Keratinocyte (primary cell): ENCODE measurements at regions not wholly inside any gene's neighbourhood (a gene's known extent, or its start where the extent isn't known, plus 50 kb on each side); places are given as distances from the start of the nearest gene placed in this dataset.

Experiments
- DNase-seq: peaks from one replicate; pipeline ENCODE4 v3.0.0-alpha.2; 2011; ENCODE audit warnings: low read depth, missing footprints, low spot score
- FAIRE-seq: peaks from 2 replicates; lab custom pipeline; 2011; peaks lifted over from hg19 to GRCh38; lab: Jason Lieb, UNC
- H2AFZ ChIP-seq: 2 replicates; pipeline ENCODE4 v1.6.0; 2012; ENCODE audit warnings: low read length, control low read depth, inconsistent platforms; ENCODE audit not compliant: control insufficient read depth
- H3K27ac ChIP-seq: 2 replicates; pipeline ENCODE4 v1.5.1; 2011; ENCODE audit warnings: low read length; ENCODE audit not compliant: control insufficient read depth, insufficient read depth
- H3K27me3 ChIP-seq: 3 replicates; pipeline ENCODE4 v1.6.0; 2011; ENCODE audit warnings: low read length; ENCODE audit not compliant: control insufficient read depth, insufficient read depth; ENCODE audit errors: extremely low read depth
- H3K36me3 ChIP-seq, 2 experiments: 2 replicates in 1 of 2; 3 replicates in 1 of 2; pipeline ENCODE4 v1.5.1; 2011; ENCODE audit warnings: low read length in 2 of 2, mild to moderate bottlenecking in 1 of 2; ENCODE audit not compliant: control insufficient read depth in 2 of 2, insufficient read depth in 2 of 2; ENCODE audit errors: extremely low read depth in 1 of 2
- H3K4me1 ChIP-seq: 3 replicates; pipeline ENCODE4 v1.5.1; 2011; ENCODE audit warnings: low read length; ENCODE audit not compliant: control insufficient read depth, insufficient read depth; ENCODE audit errors: extremely low read depth
- H3K4me2 ChIP-seq: 3 replicates; pipeline ENCODE4 v1.6.0; 2011; ENCODE audit warnings: low read depth, low read length; ENCODE audit not compliant: control insufficient read depth, insufficient read depth; ENCODE audit errors: extremely low read depth
- H3K4me3 ChIP-seq, 3 experiments: fragments of 200-600 bp in 1 of 3; sonication (generic) in 1 of 3; 2 replicates in 2 of 3; 3 replicates in 1 of 3; pipeline ENCODE4 v1.5.1; 2011 to 2016; ENCODE audit warnings: low read length in 3 of 3, mild to moderate bottlenecking in 3 of 3, control low read depth in 2 of 3, inconsistent platforms in 1 of 3, low read depth in 1 of 3, mixed read lengths in 1 of 3, mixed run types in 1 of 3, moderate library complexity in 1 of 3; ENCODE audit not compliant: control insufficient read depth in 2 of 3, insufficient read depth in 2 of 3; ENCODE audit errors: extremely low read depth in 1 of 3
- H3K79me2 ChIP-seq: 2 replicates; pipeline ENCODE4 v1.6.0; 2012; ENCODE audit warnings: low read length; ENCODE audit not compliant: control insufficient read depth, insufficient read depth
- H3K9ac ChIP-seq: 3 replicates; pipeline ENCODE4 v1.6.0; 2011; ENCODE audit warnings: low read length; ENCODE audit not compliant: control insufficient read depth, insufficient read depth; ENCODE audit errors: extremely low read depth
- H3K9me1 ChIP-seq: 3 replicates; pipeline ENCODE4 v1.6.0; 2011; ENCODE audit warnings: low read length; ENCODE audit not compliant: control insufficient read depth, insufficient read depth; ENCODE audit errors: extremely low read depth
- H3K9me3 ChIP-seq: 2 replicates; pipeline ENCODE4 v1.5.1; 2012; ENCODE audit warnings: low read depth, low read length; ENCODE audit not compliant: control insufficient read depth
- H4K20me1 ChIP-seq: 3 replicates; pipeline ENCODE4 v1.6.0; 2011; ENCODE audit warnings: low read length; ENCODE audit not compliant: control insufficient read depth, insufficient read depth; ENCODE audit errors: extremely low read depth
- EZH2 ChIP-seq: IDR thresholded peaks from one replicate; pipeline ENCODE4 v1.6.1; 2012; ENCODE audit warnings: inconsistent platforms, mild to moderate bottlenecking, low read length, moderate library complexity
- dilution Hi-C: fragments of 300-500 bp; cut with MboI; formaldehyde crosslinking; loops from one replicate; pipeline ENCODE4 v1.7.0; 2020; ENCODE audit warnings: low sequenced_read_pairs; ENCODE audit not compliant: extremely low pct_ligation_motif_present
- TF ChIP-seq, protein P1 (sequence below), 3 experiments: IDR thresholded peaks in 1 of 3; conservative IDR thresholded peaks in 1 of 3; optimal IDR thresholded peaks in 1 of 3; 2 replicates in 2 of 3; 3 replicates in 1 of 3; pipeline versions ENCODE3 to v1.5.1; 2011; ENCODE audit warnings: low read length in 3 of 3, mild to moderate bottlenecking in 3 of 3, moderate library complexity in 2 of 3, control low read depth in 1 of 3, inconsistent platforms in 1 of 3; ENCODE audit not compliant: insufficient read depth in 2 of 3; ENCODE audit errors: extremely low read depth in 1 of 3

DNA sequence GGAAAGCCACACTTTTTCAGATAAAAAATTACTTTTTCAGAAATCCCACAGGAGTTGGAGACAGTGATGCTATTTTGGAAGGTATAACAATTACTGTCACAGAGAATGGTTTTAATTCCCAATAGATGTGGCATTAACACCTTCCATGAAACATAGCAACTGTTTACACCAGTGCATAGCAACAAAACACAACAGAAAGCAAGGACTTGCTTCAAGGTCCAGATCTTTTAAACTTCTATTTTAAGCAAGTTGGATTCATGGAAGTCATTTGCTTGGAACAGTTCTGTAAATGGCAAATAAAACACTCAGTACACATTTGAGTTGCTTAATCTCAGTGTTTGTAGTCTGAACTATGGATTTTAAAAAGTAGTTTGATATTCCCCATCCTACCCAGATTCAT, 385.9 kb upstream of the SPRY2 start:
- TF ChIP-seq EZH2 = no peak
- H3K27me3 ChIP-seq = no peaks in the 10 kb centered on the region
- H3K4me3 ChIP-seq = no peak overlapping the region
- H4K20me1 ChIP-seq = no peaks in the 10 kb centered on the region
- FAIRE-seq = no peak
- no peaks in the 10 kb centered on the region for H3K36me3 ChIP-seq
- no peak for DNase-seq
- H2AFZ ChIP-seq = no peak overlapping the region
- no peak overlapping the region for H3K9ac ChIP-seq
- H3K4me1 ChIP-seq = no peaks in the 10 kb centered on the region
- H3K27ac ChIP-seq = no peak overlapping the region
- H3K9me1 ChIP-seq = no peaks in the 10 kb centered on the region
- no peaks in the 10 kb centered on the region for H3K9me3 ChIP-seq
- H3K79me2 ChIP-seq = no peaks in the 10 kb centered on the region
- H3K4me2 ChIP-seq = no peak overlapping the region
- dilution Hi-C loops = no loop called here

DNA sequence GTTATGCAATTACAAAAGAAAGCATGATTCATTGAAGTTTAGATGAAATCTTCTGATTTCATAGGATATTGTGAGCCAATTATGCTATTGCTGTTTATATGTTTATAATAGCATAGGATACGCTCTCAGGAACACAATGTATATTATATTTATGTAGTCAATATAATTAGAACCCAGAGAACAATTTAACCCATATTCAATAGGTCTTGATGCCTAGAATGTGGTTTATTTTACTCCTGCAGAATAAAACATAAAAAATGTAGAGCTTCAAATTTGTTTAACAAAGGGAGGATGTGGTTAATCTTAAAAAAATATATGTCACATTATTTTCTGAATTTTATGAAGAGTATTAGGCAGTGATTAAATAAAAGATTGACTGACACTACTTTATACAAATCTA, 380.8 kb upstream of the SPRY2 start:
- no peaks in the 10 kb centered on the region for H3K36me3 ChIP-seq
- no peak overlapping the region for H3K4me2 ChIP-seq
- H2AFZ ChIP-seq = no peak overlapping the region
- H4K20me1 ChIP-seq = no peaks in the 10 kb centered on the region
- dilution Hi-C loops = no loop called here
- no peak overlapping the region for H3K9ac ChIP-seq
- no peaks in the 10 kb centered on the region for H3K27me3 ChIP-seq
- no peak overlapping the region for H3K4me3 ChIP-seq
- H3K9me3 ChIP-seq = no peaks in the 10 kb centered on the region
- H3K27ac ChIP-seq = no peak overlapping the region
- H3K79me2 ChIP-seq = no peaks in the 10 kb centered on the region
- no peaks in the 10 kb centered on the region for H3K9me1 ChIP-seq
- no peak for TF ChIP-seq EZH2
- TF ChIP-seq, protein P1, sequence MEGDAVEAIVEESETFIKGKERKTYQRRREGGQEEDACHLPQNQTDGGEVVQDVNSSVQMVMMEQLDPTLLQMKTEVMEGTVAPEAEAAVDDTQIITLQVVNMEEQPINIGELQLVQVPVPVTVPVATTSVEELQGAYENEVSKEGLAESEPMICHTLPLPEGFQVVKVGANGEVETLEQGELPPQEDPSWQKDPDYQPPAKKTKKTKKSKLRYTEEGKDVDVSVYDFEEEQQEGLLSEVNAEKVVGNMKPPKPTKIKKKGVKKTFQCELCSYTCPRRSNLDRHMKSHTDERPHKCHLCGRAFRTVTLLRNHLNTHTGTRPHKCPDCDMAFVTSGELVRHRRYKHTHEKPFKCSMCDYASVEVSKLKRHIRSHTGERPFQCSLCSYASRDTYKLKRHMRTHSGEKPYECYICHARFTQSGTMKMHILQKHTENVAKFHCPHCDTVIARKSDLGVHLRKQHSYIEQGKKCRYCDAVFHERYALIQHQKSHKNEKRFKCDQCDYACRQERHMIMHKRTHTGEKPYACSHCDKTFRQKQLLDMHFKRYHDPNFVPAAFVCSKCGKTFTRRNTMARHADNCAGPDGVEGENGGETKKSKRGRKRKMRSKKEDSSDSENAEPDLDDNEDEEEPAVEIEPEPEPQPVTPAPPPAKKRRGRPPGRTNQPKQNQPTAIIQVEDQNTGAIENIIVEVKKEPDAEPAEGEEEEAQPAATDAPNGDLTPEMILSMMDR (optimal IDR thresholded peaks at IDR 0.05 in 1 of 3, IDR thresholded peaks at IDR 0.05 in 1 of 3, conservative IDR thresholded peaks at IDR 0.05 in 1 of 3; ENCODE audit: extremely low read depth in 1 of 3, insufficient read depth in 2 of 3, low read length in 3 of 3) = no peak
- FAIRE-seq (no peak), DNase-seq (no peak)
- no peaks in the 10 kb centered on the region for H3K4me1 ChIP-seq

DNA sequence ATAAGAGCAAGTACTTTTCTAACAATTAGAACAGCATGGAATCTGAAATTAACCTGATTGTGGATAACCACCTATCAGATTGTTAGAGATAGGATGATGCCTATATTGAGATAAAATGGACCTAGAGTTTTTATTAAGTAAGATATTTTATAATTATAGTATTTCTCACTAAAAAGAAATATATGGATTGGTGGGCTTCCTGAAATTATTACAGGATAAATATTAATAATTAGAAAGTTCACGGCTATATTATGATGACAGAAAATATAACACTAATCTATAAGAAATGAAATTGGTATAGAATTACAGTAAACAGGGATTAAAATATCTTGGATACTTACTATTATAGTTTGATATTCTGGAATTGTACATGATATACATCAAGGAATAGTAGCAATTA, 378.0 kb upstream of the SPRY2 start:
- Histone ChIP-seq H2AFZ (no peak overlapping the region), H3K9ac (no peak overlapping the region), H3K36me3 (no peaks in the 10 kb centered on the region), H3K9me1 (no peaks in the 10 kb centered on the region), H3K4me1 (no peaks in the 10 kb centered on the region), H3K4me2 (no peak overlapping the region), H3K27me3 (no peaks in the 10 kb centered on the region), H4K20me1 (no peaks in the 10 kb centered on the region), H3K9me3 (no peaks in the 10 kb centered on the region), H3K79me2 (no peaks in the 10 kb centered on the region), H3K27ac (no peak overlapping the region), H3K4me3 (no peak overlapping the region)
- TF ChIP-seq, protein P1 (optimal IDR thresholded peaks at IDR 0.05 in 1 of 3, IDR thresholded peaks at IDR 0.05 in 1 of 3, conservative IDR thresholded peaks at IDR 0.05 in 1 of 3; ENCODE audit: extremely low read depth in 1 of 3, insufficient read depth in 2 of 3, low read length in 3 of 3) = no peak
- TF ChIP-seq EZH2 = no peak
- FAIRE-seq = no peak
- dilution Hi-C loops = no loop called here
- DNase-seq = no peak
